Activated CD8-positive, alpha-beta memory T cell treated with anti-CD3 and anti-CD28 coated beads, Interleukin-2, amount 50 U/mL, for 48 hours (primary cell): ENCODE measurements at regions not wholly inside any gene's neighbourhood (a gene's known extent, or its start where the extent isn't known, plus 50 kb on each side); places are given as distances from the start of the nearest gene placed in this dataset.
A peak's percentile ranks its signal among the peaks of the same experiment; 100 is the strongest.

Source experiments
- DNase-seq: peaks from one replicate; pipeline ENCODE4 v3.0.0-alpha.2; 2020

- peak; percentile 55 for DNase-seq
These were observed 151.9 kb downstream of the MACROH2A1 start for GRCh38 chr5:135246923-135247795.

DNA sequence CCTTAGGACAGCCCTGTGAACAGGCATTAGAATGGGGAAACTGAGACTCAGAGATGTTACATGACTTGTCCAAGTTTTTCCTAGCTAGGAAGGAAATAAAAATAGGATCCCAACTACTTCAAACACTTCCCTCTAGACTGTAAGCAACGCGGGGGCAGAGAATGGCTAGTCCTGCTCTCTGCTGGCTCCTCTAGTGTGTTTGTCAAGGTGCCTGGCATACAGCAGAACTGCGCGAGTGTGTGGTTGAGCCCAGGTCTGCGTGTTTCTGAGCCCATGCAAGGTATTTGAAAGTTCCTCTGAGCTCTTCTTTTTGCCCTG is 152.5 kb downstream of the MACROH2A1 start:
- no peak for DNase-seq

- peak; percentile 44 for DNase-seq
These were observed 153.2 kb downstream of the MACROH2A1 start for GRCh38 chr5:135245521-135246499.

- DNase-seq = peak; percentile 32
These were observed 154.4 kb downstream of the MACROH2A1 start for GRCh38 chr5:135244620-135245021.

- DNase-seq = peak; percentile 40
These were observed 155.3 kb downstream of the MACROH2A1 start for GRCh38 chr5:135243556-135244285.

GRCh38 chr5:135242866-135243555 is 156.0 kb downstream of the MACROH2A1 start:
- DNase-seq = peak; percentile 20

GRCh38 chr5:135242021-135242865 is 156.8 kb downstream of the MACROH2A1 start:
- no peak for DNase-seq

- peak; percentile 29 for DNase-seq
These were observed 157.5 kb downstream of the MACROH2A1 start for GRCh38 chr5:135241536-135241935.

DNA sequence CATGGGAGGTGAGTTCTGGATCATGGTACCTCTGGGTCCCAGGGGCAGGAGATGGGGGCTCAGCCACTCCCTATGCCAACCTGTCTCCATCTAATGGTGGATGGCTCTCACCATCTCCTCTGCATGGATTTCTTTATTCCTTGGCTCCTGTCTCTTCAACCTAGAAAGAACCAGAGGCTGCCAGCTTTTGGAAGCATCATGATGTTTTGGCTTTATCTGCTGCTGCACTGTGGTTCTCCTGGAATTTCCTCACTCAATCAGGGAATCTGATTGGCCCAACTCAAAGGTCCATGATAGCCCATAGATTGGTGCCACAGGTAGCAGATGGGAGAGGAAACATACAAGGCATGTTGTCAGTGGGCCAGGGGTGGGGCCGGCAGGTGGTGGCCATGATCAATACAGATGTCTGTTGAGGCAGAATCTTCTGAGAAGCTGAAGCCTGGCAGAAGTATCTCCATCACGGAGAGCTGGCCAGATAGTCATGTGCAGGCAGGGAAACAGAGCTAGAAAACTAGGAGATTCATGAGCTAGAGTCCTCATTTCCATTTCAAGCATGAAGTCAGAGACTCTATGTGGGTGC is 158.2 kb downstream of the MACROH2A1 start:
- DNase-seq = no peak

GRCh38 chr5:135240283-135240633 is 158.8 kb downstream of the MACROH2A1 start:
- DNase-seq = peak; percentile 28

DNA sequence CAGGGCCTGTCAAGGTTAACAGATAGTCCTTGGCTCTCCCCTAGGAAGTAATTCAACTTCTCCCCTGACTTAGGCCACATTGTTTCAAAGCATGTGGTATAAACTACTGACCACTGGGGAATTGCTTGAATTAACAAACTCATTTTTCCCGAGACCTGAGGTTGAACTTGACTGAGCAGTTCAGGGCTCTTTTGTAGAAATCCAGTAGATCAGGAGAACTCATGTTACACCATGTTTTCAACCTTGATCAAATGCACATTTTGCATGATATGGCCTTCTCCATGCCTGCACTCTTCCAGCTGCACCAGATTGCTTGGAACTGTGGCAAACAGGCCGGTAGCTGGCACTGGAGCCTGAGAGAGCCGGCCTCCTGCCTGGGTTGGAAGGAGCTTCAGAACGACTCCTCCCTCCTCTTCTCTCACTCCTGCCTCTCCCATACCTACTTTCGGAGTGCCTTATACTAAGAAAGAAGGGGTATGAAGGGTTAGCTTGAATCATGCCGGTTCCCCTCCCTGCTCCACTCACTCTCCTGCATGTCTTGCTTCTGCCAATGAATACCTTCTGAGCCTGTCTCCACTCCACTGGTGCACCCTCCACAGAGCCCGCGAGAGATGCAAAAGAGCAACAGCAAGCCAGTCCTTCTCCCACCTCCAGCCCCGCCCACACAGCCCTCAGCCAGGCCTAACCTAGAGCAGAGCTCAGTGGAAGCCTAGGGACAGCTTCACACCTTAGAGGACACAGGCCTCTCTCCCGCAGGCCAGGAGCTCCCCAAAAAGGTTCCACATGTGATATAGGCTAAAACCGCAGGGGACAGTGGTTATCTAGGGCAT is 159.4 kb downstream of the MACROH2A1 start:
- DNase-seq = no peak

DNA sequence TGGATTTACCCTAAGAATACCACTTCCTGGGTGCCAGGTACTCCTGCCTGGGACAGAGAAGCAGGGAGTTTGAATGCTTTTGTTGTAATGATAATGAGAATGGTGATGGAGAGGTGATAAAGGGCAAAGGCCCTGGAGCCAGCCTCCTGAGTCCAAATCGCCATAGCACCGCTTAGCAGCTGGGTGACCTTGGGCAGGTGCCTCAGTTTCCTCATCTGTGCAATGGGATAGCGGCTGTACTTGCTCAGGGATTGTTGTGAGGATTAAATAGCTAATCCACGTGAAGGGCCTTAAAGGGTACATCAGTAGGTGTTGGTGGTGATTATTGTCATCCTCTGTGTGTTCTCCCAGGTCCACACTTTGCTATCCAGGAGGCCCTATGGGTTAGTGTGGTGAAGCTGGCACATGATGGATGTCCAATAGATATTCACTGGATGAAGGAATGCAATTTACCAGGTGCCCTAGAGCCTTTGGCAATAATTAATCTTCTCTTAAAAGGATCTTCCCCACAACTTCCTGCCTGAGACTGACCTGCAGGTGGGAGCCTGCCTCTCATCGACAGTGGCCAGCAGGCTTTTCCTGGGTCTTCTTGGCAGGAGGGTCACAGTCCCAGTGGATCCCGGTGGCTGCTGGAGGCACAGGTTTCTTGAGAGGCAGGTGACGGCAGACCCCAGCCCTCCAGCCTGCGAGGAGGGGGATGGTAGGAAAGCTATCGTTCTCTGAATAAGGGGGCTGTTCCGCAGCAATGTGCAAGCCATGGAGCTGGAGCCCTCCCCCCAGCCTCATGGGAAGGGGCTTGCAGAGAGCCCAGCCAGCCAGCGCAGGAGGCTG is 160.2 kb downstream of the MACROH2A1 start:
- DNase-seq = peak; percentile 33

DNA sequence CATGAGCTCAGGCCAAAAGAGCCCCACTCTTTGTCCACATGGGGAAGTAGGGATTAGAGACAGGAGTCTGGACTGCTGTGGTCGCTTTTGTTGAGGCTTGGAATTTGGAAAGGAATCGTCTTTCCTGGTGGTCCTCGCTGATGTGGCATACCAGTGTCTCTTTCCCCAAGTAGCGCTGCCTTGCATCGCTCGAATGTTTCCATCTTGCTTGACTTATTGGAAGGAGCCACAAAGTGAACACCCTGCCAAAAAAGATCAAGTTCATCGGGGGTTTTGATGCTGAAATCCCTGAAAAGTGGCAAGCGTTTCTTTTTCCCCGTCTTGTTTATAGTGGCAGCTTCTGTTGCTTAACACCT is 161.3 kb downstream of the MACROH2A1 start:
- DNase-seq = no peak

GRCh38 chr5:135236908-135237747 is 161.9 kb downstream of the MACROH2A1 start:
- peak; percentile 32 for DNase-seq

GRCh38 chr5:135236228-135236907 is 162.7 kb downstream of the MACROH2A1 start:
- peak; percentile 28 for DNase-seq

DNA sequence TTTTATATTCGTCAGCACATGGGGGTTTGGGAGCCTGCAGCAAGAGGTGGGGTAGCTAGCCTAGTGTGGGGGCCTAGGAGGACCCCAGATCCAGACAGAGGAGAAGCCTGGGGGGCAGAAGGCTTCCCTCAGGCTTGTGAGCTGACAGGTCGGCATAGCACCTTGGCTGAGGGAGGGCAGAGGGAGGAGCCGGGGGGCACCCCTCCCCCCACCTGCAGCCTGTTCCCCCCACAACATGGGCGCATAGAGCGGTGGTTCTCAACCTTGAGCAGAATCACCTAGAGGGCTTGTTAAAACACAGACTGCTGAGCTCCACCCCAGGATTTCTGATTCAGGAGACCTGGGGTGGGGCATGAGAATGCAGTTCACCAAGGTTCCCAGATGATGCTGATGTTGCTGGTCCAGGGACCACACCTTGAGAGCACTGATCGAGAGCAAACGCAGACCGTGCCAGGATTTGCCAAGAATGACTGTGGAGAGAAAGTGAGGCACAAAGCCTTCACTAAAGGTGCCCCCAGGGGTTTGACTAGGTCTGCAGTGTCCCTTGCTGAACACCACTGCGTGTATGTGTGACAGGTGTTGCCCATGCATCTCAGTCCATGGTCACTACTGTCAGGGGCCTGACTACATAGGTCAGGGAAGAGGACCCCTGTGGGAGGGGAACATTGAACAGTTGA is 163.3 kb downstream of the MACROH2A1 start:
- DNase-seq = peak; percentile 23
